HG03342 (cell line): ENCODE measurements at regions not wholly inside any gene's neighbourhood (a gene's known extent, or its start where the extent isn't known, plus 50 kb on each side); places are given as distances from the start of the nearest gene placed in this dataset.

Experiments
- ATAC-seq: cut with Tn5 transposase; IDR thresholded peaks from one replicate; pipeline ENCODE4 v1.9.1; 2021; ENCODE audit warnings: mild to moderate bottlenecking, moderate library complexity; ENCODE audit not compliant: unreplicated experiment

GRCh38 chr9:79236466-79236865 is 335.3 kb upstream of the TLE4 start:
- ATAC-seq: no peak

GRCh38 chr9:79237861-79238260 is 333.9 kb upstream of the TLE4 start:
- no peak for ATAC-seq

- ATAC-seq: no peak
These were observed 331.0 kb upstream of the TLE4 start for GRCh38 chr9:79240774-79241173.

- ATAC-seq: no peak
These were observed 329.3 kb upstream of the TLE4 start for GRCh38 chr9:79242489-79242888.

- ATAC-seq: no peak
These were observed 325.6 kb upstream of the TLE4 start for GRCh38 chr9:79246170-79246569.

GRCh38 chr9:79247021-79247420 is 324.7 kb upstream of the TLE4 start:
- ATAC-seq: no peak

- ATAC-seq: no peak
These were observed 321.0 kb upstream of the TLE4 start for GRCh38 chr9:79250806-79251205.

- no peak for ATAC-seq
These were observed 316.7 kb upstream of the TLE4 start for GRCh38 chr9:79254900-79255650.

GRCh38 chr9:79255651-79256260 is 316.0 kb upstream of the TLE4 start:
- no peak for ATAC-seq

GRCh38 chr9:79256691-79257213 is 315.0 kb upstream of the TLE4 start:
- ATAC-seq: no peak

- ATAC-seq: no peak
These were observed 314.5 kb upstream of the TLE4 start for GRCh38 chr9:79257228-79257781.

GRCh38 chr9:79257790-79258351 is 313.9 kb upstream of the TLE4 start:
- no peak for ATAC-seq

- no peak for ATAC-seq
These were observed 311.9 kb upstream of the TLE4 start for GRCh38 chr9:79259858-79260257.

GRCh38 chr9:79263628-79264027 is 308.1 kb upstream of the TLE4 start:
- ATAC-seq: no peak

GRCh38 chr9:79264041-79264440 is 307.7 kb upstream of the TLE4 start:
- ATAC-seq: no peak

GRCh38 chr9:79264511-79265355 is 307.0 kb upstream of the TLE4 start:
- ATAC-seq: no peak

- no peak for ATAC-seq
These were observed 304.8 kb upstream of the TLE4 start for GRCh38 chr9:79266986-79267385.

GRCh38 chr9:79268806-79269205 is 303.0 kb upstream of the TLE4 start:
- no peak for ATAC-seq

GRCh38 chr9:79273311-79273710 is 298.5 kb upstream of the TLE4 start:
- no peak for ATAC-seq

GRCh38 chr9:79279356-79279755 is 292.4 kb upstream of the TLE4 start:
- no peak for ATAC-seq

- ATAC-seq: no peak
These were observed 291.1 kb upstream of the TLE4 start for GRCh38 chr9:79280691-79281090.
